AG10803 (cell line): ENCODE measurements at regions not wholly inside any gene's neighbourhood (a gene's known extent, or its start where the extent isn't known, plus 50 kb on each side); places are given as distances from the start of the nearest gene placed in this dataset.

Experiments used
- DNase-seq: peaks from one replicate; pipeline ENCODE4 v3.0.0; 2010; ENCODE audit warnings: low read depth
- H3K4me3 ChIP-seq: 2 replicates; pipeline ENCODE4 v1.5.1; 2011; ENCODE audit warnings: mild to moderate bottlenecking, low read length, control low read depth
- TF ChIP-seq, protein P1 (sequence below): conservative IDR thresholded peaks from 2 replicates; pipeline ENCODE4 v1.5.1; 2011; ENCODE audit warnings: mild to moderate bottlenecking, low read length, control low read depth, inconsistent platforms

DNA sequence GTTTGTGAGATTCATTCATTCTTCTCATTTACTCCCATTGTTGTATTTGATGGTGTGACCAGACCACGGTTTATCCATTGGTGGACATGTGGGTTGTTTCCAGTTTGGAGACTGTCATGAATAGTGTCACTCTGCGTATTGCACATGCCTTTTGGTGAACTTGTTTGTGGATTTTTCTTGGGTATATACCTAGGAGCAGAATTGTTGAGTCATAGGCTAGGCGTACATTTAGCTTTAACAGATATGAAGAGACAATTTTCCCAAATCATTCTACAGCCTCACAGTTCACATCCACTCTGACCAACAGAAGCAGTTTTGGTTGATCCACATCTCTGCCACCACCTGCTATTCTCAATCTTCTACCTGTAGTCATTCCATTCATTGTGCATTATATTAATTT, 66.0 kb upstream of the FAM20C start:
- TF ChIP-seq, protein P1, sequence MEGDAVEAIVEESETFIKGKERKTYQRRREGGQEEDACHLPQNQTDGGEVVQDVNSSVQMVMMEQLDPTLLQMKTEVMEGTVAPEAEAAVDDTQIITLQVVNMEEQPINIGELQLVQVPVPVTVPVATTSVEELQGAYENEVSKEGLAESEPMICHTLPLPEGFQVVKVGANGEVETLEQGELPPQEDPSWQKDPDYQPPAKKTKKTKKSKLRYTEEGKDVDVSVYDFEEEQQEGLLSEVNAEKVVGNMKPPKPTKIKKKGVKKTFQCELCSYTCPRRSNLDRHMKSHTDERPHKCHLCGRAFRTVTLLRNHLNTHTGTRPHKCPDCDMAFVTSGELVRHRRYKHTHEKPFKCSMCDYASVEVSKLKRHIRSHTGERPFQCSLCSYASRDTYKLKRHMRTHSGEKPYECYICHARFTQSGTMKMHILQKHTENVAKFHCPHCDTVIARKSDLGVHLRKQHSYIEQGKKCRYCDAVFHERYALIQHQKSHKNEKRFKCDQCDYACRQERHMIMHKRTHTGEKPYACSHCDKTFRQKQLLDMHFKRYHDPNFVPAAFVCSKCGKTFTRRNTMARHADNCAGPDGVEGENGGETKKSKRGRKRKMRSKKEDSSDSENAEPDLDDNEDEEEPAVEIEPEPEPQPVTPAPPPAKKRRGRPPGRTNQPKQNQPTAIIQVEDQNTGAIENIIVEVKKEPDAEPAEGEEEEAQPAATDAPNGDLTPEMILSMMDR: no peak
- no peak for DNase-seq
- H3K4me3 ChIP-seq: no peak overlapping the region

DNA sequence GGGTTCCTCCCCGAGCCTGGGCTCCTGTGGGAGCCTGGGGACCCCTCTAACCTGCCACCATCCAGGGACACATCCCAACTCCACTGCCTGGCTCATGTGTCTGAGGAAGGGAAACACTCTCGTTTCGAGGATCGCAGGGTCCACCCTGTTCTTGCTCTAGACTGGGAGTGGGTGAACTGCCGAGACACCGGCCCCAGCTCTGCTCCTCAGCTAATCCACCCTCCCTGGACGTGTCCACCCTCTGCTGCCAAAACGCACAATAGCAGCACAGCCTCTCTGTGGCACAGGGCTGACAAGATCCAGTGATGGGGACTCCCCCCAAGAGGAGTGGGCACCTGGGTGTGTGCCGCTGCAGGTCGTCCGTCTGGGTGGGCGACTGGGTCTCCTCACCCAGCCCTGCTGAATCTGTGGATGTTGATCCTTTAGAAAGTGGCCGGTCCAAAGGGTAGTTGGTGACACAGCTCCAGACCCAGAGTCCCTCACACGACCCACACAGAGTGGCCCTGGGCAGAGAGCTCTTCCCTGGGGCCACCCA, 65.2 kb upstream of the FAM20C start:
- DNase-seq: no peak
- H3K4me3 ChIP-seq: no peak overlapping the region
- TF ChIP-seq, protein P1: no peak

DNA sequence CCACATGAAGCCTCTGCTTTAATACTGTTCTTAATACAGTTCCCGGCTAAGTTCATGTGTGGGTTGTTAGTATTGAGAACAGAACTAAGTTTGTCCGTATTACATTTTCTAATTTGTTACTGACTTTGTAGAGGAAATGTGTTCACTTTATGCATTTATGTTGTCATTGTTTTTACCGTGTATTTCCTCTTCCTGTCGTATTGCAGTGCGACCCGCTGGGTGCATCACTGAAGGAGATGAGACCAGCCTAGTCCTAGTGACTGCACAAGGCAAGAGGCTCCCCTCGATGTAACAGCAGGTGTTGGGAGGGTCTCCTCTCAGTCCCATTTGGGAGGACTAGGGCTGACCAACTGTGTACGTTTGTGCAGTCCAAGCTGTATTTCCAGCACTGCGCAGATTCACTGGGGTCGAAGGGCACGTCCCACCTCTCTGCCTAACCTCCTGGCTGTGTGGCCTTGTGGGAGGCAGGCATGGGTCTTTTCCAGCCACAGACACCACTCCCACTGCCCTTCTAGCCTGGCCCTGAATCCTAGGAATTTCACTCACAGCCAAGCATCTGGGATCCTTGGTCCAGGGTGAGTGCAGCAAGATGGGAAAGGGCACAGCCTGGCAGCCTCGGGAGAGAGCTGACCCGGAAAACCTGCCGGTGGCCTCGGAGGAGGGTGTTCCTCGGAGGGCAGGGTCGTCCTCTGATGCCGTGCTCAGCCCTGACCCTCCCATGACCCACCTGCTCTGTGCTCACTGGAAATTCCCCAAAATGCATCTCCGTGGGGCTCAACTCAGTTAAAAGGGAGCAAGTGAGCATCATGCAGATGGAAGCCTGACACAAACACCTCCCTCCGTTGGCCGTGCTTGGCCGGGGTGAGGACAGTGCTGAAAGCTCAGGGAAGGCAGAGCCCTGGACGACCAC, 63.9 kb upstream of the FAM20C start:
- TF ChIP-seq, protein P1: no peak
- H3K4me3 ChIP-seq: no peak overlapping the region
- DNase-seq: no peak

DNA sequence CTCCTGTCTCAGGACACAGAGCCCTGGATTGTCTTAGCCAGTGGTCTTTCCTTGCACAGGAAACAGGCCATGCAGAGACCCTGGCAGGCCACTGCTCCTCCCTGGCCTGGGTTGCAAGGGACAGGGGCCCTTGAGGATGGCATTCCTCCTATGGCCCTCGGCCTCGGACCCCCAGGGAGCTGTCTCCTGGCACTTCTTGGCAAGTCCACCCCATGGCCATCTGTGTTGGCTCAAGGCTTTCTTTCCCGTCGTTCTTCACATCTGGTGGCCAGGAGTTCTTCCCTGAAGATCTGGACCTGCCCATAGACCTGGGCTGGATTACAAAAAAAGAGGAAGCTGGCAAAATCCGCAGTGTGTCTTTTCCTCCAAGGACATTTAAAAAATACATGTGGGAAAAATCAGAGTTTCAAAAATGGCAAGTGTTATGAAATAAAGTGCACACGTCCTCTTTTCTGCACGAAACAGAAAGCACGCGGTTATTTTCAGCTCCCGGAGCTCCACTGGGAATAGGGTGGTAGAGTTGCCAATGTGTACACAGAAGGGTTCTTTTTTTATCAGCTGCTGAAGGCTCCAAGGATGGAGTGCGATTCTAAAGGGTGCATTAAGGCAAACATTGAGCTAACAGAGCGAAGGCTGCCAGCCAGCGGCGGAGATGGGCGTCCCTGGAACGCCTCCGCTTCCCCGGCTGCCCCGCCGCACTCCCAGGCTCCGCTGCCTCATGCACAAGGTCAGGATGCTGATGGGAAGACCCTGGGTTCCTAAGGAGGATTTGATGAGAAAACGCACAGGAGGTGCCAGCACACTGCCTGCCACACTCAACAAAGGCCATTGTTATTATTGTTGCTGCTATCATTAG, 62.8 kb upstream of the FAM20C start:
- peak; percentile 86 for DNase-seq
- H3K4me3 ChIP-seq: peak overlapping the region; percentile 36
- TF ChIP-seq, protein P1: no peak

DNA sequence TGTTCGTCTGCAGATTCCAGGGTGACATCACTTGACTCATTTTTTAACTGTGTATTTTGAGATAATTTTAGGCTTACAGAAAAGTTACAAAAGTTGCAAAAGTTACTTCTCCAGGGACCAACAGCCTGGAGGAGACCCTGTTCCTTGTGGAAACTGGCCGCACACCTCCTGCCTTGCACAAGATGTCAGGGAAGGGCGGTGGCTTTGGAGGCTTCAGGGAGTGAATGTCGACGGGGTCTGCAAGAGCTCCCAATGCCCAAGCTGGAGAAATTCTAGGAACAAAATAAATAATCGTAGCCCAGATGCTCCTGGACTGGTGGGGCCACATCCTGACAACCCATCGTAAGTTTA, 62.2 kb upstream of the FAM20C start:
- DNase-seq: no peak
- TF ChIP-seq, protein P1: no peak
- peak overlapping the region; percentile 36 for H3K4me3 ChIP-seq

DNA sequence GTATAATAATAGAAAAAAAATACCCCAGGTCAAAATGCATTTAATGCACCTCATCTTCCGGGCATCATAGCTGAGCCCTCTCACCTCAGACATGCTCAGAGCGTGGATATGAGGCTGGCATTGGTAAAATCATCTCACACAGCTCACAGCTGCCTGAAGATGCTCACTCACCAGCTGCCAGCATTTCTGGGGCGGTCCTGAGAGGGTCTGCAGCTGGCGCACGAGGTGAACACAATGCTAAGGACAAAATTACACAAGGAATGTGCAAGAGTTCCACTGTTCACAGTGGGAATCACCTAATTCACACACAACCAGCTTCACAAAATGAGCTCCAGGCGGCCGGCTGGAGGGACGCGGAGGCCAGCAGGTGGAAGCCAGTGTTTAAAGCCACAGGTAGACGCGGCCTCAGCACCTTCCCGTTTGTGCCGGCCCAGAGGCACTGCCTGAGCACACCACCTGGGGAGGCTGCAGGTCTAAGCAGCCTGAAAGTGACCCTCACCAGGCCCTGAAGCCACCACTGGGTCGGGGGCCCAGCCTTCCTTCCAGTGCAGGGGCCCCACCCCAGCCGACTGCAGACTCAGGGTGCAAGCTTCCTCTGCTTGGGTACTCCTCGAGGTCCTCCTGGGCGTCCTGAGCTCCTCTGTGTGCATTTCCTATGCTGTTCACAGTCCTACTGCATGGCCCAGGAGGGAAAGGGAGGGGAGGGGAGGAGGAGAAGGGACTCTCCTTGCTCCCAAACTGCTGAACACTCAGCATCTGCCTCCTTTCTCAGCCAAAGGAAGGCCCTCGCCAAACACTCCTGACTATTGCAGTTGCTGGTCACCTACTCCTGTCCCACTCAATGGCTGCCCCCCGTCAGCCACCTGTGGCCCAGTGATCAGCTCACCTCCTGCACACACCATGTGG, 61.2 kb upstream of the FAM20C start:
- TF ChIP-seq, protein P1: no peak
- DNase-seq: no peak
- no peak overlapping the region for H3K4me3 ChIP-seq
